ENCODE measurements at regions not wholly inside any gene's neighbourhood (a gene's known extent, or its start where the extent isn't known, plus 50 kb on each side); places are given as distances from the start of the nearest gene placed in this dataset.

DNA sequence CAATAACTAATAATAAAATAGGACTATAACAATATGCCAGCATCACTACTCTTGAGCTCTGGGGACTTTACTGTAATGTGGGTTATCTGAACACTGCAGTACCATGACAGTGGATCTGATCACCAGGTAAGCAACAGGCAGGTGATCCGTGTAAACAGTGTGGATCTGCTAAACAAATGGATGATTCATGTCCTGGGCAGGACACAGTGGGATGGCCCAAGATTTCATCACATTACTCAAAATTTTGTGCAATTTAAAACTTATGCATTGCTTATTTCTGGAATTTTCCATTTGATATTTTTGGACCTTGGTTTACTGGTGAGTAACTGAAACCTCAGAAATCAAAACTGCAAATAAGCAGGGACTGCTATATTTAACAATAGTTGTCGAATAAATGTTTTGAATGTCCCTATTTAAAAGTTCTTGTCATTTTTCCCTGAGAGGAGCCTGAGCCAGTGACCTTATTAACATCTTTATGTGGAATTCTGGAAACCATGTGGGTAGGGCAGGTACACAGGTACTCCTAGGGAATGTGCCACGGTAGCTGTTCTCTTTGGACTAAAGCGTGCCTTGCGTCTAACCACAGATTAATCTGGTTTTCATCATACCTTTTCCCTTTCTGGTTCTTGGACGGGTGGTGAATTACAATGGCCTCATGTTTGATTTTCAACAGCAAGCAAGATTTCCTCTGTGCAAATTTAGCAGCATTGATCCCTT is 214.5 kb upstream of the SASH1 start:
- TF ChIP-seq MAX (CRISPR knock-in tag; IDR thresholded peaks at IDR 0.05) (no peak), ATF2 (CRISPR knock-in tag; IDR thresholded peaks at IDR 0.05; ENCODE audit: borderline replicate concordance, low read depth) (no peak), ATF3 (CRISPR knock-in tag; conservative IDR thresholded peaks at IDR 0.05) (no peak), ZNF423 (CRISPR knock-in tag; IDR thresholded peaks at IDR 0.05) (no peak), USF2 (CRISPR knock-in tag; IDR thresholded peaks at IDR 0.05) (no peak), ZBTB21 (CRISPR knock-in tag; IDR thresholded peaks at IDR 0.05; ENCODE audit: borderline replicate concordance) (no peak), E2F1 (CRISPR knock-in tag; IDR thresholded peaks at IDR 0.05) (no peak), FOXJ3 (CRISPR knock-in tag; IDR thresholded peaks at IDR 0.05; ENCODE audit: borderline replicate concordance) (no peak), FOXP1 (CRISPR knock-in tag; IDR thresholded peaks at IDR 0.05; ENCODE audit: borderline replicate concordance) (no peak), CREM (CRISPR knock-in tag; IDR thresholded peaks at IDR 0.05) (no peak)
- TF ChIP-seq, protein P1, sequence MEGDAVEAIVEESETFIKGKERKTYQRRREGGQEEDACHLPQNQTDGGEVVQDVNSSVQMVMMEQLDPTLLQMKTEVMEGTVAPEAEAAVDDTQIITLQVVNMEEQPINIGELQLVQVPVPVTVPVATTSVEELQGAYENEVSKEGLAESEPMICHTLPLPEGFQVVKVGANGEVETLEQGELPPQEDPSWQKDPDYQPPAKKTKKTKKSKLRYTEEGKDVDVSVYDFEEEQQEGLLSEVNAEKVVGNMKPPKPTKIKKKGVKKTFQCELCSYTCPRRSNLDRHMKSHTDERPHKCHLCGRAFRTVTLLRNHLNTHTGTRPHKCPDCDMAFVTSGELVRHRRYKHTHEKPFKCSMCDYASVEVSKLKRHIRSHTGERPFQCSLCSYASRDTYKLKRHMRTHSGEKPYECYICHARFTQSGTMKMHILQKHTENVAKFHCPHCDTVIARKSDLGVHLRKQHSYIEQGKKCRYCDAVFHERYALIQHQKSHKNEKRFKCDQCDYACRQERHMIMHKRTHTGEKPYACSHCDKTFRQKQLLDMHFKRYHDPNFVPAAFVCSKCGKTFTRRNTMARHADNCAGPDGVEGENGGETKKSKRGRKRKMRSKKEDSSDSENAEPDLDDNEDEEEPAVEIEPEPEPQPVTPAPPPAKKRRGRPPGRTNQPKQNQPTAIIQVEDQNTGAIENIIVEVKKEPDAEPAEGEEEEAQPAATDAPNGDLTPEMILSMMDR (IDR thresholded peaks at IDR 0.05), result no peak
